Left ventricle myocardium inferior (tissue), 1 donor: ENCODE measurements at regions not wholly inside any gene's neighbourhood (a gene's known extent, or its start where the extent isn't known, plus 50 kb on each side); places are given as distances from the start of the nearest gene placed in this dataset.

Experiments
- DNase-seq: peaks from one replicate; pipeline ENCODE4 v3.0.0-alpha.2; 2020
- H3K27ac ChIP-seq: fragments of 200-600 bp; replicated peaks from 2 replicates; pipeline ENCODE4 v1.8.0; 2021
- H3K27me3 ChIP-seq: fragments of 200-600 bp; 2 replicates; pipeline ENCODE4 v1.8.0; 2021; ENCODE audit warnings: low read depth
- H3K36me3 ChIP-seq: fragments of 200-600 bp; 2 replicates; pipeline ENCODE4 v1.8.0; 2021
- H3K4me1 ChIP-seq: fragments of 200-600 bp; 2 replicates; pipeline ENCODE4 v1.8.0; 2021
- H3K4me3 ChIP-seq: fragments of 200-600 bp; 2 replicates; pipeline ENCODE4 v1.8.0; 2021; ENCODE audit warnings: mild to moderate bottlenecking, moderate library complexity
- H3K9me3 ChIP-seq: fragments of 200-600 bp; replicated peaks from 2 replicates; pipeline ENCODE4 v1.8.0; 2021
- CTCF ChIP-seq: fragments of 200-600 bp; IDR thresholded peaks from 2 replicates; pipeline ENCODE4 v1.8.0; 2021; ENCODE audit warnings: antibody characterized with exemption, mild to moderate bottlenecking, borderline replicate concordance
- intact Hi-C: fragments of 100-400 bp; cut with micrococcal nuclease; formaldehyde crosslinking; loops from one replicate; pipeline ENCODE4 v1.11.0; 2022
- donor health status: DM: no; HTN: yes; CAD: no; lungs with severe emphysema.

- H3K27ac ChIP-seq = no peak overlapping the region
- intact Hi-C loops = no loop called here
- TF ChIP-seq CTCF = no peak
- H3K4me1 ChIP-seq = no peaks in the 10 kb centered on the region
- no peaks in the 10 kb centered on the region for H3K9me3 ChIP-seq
- H3K4me3 ChIP-seq = no peak overlapping the region
- DNase-seq = no peak
- H3K36me3 ChIP-seq = no peaks in the 10 kb centered on the region
- no peaks in the 10 kb centered on the region for H3K27me3 ChIP-seq
Observed at GRCh38 chr4:127126718-127127117, 506.0 kb upstream of the INTU start.

DNA sequence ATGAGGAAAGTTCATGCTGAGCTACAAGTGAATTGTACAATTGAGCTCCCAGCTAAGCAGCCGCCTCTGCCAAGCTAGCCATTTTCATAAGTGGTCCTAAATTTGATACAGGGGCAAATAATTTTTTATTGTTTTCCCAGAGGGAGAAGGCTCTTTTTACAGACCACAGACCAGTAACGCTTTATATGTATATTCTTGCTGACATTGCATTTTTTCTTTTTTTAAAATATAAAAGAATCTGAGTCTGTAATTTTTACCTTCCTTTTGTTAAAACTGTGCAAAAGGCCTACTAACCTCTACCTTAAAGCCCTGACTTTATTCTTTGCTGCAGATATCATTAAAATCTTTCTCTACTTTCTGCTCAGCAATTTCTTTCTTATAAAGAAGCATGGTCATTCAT, 501.2 kb upstream of the INTU start:
- no peak for TF ChIP-seq CTCF
- no peaks in the 10 kb centered on the region for H3K4me1 ChIP-seq
- H3K9me3 ChIP-seq = no peaks in the 10 kb centered on the region
- intact Hi-C loops = no loop called here
- DNase-seq = no peak
- H3K4me3 ChIP-seq = no peak overlapping the region
- H3K27me3 ChIP-seq = no peaks in the 10 kb centered on the region
- H3K27ac ChIP-seq = no peak overlapping the region
- no peaks in the 10 kb centered on the region for H3K36me3 ChIP-seq

DNA sequence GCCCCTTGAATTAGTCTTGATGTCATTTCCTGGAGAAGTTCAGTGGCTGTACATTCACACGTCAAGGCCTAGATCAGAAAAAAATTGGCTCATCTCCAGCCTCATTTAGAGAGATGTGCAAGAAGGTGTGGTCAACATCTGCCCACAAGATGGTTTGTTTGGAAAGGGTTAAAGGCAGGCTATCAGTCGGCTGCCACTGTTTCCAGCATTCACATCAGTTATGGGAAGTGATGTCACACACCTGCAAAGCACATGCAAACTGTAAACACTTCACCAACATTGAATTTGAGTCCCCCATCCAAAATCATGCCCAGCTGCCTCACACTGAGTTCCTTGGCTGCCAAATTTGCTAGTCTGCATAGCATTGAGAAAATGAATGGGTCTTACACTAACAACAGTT, 498.3 kb upstream of the INTU start:
- TF ChIP-seq CTCF = no peak
- intact Hi-C loops = no loop called here
- Histone ChIP-seq H3K36me3 (no peaks in the 10 kb centered on the region), H3K4me3 (no peak overlapping the region), H3K27ac (no peak overlapping the region), H3K4me1 (no peaks in the 10 kb centered on the region), H3K27me3 (no peaks in the 10 kb centered on the region), H3K9me3 (no peaks in the 10 kb centered on the region)
- DNase-seq = no peak

- Histone ChIP-seq H3K27me3 (no peaks in the 10 kb centered on the region), H3K9me3 (no peaks in the 10 kb centered on the region), H3K4me3 (no peak overlapping the region), H3K27ac (no peak overlapping the region), H3K36me3 (no peaks in the 10 kb centered on the region), H3K4me1 (no peaks in the 10 kb centered on the region)
- DNase-seq = no peak
- intact Hi-C loops = no loop called here
- TF ChIP-seq CTCF = no peak
Observed at GRCh38 chr4:127138586-127138985, 494.2 kb upstream of the INTU start.

DNA sequence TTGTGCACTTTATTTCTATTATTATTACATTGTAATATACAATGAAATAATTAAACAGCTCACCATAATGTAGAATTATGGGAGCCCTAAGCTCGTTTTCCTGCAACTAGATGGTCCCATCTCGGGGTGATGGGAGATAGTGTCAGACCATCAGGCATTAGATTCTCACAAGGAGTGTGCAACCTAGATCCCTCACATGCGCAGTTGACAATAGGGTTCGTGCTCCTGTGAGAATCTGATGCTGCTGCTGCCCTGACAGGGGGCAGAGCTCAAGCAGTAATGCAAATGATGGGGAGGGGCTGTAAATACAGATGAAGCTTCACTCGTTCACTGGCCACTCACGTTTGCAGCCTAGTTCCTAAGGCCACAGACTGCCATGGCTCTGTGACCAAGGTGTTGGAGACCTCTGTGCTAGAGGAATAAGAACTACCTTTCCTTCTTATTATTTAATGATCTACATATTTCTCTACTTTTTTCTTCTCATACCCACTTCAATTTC, 492.9 kb upstream of the INTU start:
- Histone ChIP-seq H3K4me1 (no peaks in the 10 kb centered on the region), H3K36me3 (no peaks in the 10 kb centered on the region), H3K27ac (no peak overlapping the region), H3K4me3 (no peak overlapping the region), H3K27me3 (no peaks in the 10 kb centered on the region), H3K9me3 (no peaks in the 10 kb centered on the region)
- intact Hi-C loops = no loop called here
- TF ChIP-seq CTCF = no peak
- no peak for DNase-seq

DNA sequence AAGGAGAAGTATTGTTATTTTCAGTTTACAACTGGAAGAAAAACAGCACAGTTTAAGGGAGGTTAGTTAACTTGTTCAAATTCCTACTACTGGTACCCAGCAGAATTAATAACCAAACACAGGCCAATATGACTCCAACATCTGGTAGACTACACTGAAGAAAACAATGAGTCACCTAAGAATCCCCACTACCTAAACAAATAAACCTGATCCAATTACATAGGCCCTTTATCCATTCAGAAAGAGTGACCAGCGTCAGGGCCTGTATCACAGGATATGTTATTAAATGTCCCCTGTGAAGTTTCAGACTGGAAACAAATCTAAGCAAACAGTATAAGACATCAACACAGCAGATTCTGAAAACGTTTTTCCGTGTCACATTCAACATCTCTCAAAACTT, 492.5 kb upstream of the INTU start:
- intact Hi-C loops = no loop called here
- no peak overlapping the region for H3K4me3 ChIP-seq
- TF ChIP-seq CTCF = no peak
- H3K27ac ChIP-seq = no peak overlapping the region
- no peaks in the 10 kb centered on the region for H3K27me3 ChIP-seq
- DNase-seq = no peak
- no peaks in the 10 kb centered on the region for H3K4me1 ChIP-seq
- no peaks in the 10 kb centered on the region for H3K36me3 ChIP-seq
- no peaks in the 10 kb centered on the region for H3K9me3 ChIP-seq
